Fibroblast of pulmonary artery (primary cell): ENCODE measurements at regions not wholly inside any gene's neighbourhood (a gene's known extent, or its start where the extent isn't known, plus 50 kb on each side); places are given as distances from the start of the nearest gene placed in this dataset.
"Not testable (repeated sequence)": the region's sequence is repeated elsewhere in the genome, so short reads cannot be mapped to it uniquely, and the experiment has no call there.

Experiments
- DNase-seq: peaks from one replicate; pipeline ENCODE4 v3.0.0-alpha.2; 2010; ENCODE audit warnings: low read depth
- H3K4me3 ChIP-seq: replicated peaks from 2 replicates; pipeline ENCODE4 v1.5.1; 2011; ENCODE audit warnings: low read depth, mild to moderate bottlenecking, control low read depth, low read length, moderate library complexity
- TF ChIP-seq, protein P1 (sequence below): IDR thresholded peaks from 2 replicates; pipeline ENCODE4 v1.5.1; 2011; ENCODE audit warnings: mild to moderate bottlenecking, control low read depth, low read length, inconsistent platforms; ENCODE audit errors: missing control alignments

DNA sequence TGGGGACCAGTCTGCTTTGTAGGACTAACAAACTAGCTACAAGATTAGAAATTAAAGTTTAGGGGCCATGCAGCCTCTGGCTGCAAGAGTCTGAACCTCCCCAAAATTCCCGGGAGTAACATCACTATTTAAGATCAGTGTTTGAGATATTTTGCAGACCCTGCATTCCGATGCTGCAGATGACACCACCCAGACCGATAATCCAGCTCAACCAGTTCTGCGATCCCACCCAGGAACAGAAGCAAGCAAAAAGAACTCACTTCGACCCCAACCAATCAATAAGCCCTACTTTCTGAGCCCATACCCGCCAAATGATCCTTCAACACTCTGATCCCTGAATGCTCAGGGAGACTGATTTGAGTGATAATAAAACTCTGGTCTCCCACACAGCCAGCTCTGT lies 877.8 kb downstream of the FAT4 start:
- TF ChIP-seq, protein P1, sequence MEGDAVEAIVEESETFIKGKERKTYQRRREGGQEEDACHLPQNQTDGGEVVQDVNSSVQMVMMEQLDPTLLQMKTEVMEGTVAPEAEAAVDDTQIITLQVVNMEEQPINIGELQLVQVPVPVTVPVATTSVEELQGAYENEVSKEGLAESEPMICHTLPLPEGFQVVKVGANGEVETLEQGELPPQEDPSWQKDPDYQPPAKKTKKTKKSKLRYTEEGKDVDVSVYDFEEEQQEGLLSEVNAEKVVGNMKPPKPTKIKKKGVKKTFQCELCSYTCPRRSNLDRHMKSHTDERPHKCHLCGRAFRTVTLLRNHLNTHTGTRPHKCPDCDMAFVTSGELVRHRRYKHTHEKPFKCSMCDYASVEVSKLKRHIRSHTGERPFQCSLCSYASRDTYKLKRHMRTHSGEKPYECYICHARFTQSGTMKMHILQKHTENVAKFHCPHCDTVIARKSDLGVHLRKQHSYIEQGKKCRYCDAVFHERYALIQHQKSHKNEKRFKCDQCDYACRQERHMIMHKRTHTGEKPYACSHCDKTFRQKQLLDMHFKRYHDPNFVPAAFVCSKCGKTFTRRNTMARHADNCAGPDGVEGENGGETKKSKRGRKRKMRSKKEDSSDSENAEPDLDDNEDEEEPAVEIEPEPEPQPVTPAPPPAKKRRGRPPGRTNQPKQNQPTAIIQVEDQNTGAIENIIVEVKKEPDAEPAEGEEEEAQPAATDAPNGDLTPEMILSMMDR, result no peak
- DNase-seq, result no peak
- no peak overlapping the region for H3K4me3 ChIP-seq

DNA sequence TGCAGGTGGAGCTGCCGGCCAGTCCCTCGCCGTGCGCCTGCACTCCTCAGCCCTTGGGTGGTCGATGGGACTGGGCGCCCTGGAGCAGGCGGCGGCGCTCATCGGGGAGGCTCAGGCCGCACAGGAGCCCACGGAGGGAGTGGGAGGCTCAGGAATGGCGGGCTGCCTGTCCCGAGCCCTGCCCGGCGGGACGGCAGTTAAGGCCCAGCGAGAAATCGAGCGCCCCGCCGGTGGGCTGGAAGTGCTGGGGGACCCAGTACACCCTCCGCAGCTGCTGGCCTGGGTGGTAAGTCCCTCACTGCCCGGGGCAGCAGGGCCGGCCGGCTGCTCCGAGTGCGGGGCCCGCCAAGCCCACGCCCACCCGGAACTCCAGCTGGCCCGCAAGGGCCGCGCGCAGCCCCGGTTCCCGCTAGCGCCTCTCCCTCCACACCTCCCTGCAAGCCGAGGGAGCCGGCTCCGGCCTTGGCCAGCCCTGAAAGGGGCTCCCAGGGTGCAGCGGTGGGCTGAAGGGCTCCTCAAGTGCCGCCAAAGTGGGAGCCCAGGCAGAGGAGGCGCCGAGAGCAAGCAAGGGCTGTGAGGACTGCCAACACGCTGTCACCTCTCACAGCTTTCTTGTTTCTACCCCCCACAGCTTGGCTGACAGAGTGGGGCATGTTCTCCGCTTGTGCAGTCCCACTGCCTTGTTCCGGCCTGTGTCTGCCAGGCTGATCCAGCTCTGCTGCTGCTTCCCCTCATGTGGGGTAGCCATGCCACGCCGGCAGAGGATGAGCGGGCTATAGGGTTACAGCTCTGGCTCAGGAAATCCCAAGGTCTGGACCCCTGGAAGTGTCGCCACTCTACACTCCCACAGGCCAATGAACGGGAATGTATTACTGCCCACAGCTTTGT lies 886.7 kb downstream of the FAT4 start:
- H3K4me3 ChIP-seq, DNase-seq: not testable (repeated sequence)

DNA sequence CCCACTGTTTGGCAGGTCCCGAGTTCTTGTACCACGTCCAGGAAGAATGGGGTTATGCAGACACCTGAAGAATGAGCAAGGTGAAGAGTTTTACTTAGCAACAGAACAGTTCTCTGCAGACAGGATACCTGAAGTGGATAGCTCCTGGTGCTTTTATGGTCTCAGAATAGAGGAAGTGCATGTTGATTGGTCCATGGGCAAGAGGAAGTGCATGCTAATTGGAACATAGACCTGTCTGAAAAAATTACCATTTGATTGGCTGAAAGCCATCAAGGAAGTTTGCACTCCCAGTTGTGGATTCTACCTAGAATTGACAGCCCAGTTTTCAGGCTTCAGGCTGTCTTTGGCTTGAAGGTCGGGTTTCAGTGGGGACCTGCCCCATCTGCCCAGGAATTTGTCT lies 887.5 kb downstream of the FAT4 start:
- no peak overlapping the region for H3K4me3 ChIP-seq
- TF ChIP-seq, protein P1, result no peak
- no peak for DNase-seq

DNA sequence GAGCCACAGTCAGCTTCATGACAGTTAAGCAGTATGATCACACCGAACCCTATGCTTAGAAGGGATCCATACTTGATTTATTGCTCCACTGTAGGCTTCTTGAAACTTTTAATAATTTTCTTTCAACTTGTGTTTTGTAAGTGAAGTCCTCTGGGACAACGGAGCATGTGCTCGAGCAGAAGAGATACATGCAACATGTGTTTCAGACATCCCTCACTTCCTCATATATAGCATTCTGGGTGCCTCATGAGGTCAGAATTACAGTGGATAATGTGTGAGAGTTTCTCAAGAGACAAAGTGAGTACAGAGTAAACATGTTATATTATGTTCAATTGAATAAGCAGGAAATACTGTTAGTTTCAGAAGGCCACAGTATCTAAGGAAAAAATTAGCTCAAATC lies 893.2 kb downstream of the FAT4 start:
- DNase-seq, result no peak
- TF ChIP-seq, protein P1, result no peak

DNA sequence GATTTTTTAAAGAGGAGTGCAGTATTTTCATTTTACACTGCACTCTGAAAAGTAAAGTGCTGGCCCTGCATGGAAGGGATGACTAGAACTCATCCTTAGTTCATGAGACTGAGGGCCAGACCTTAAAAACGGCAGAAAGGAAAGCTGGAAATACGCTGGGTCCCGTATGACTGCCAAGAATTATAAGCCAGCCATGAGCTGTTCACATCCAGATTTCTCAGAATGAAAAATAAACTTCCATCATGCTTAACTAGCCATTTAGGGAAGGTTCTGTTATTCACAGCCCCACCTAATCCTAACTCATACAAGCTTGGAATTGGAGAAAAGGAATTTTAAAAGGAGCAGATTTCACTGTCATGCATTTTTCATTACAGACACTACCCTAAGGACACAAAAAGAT lies 894.4 kb downstream of the FAT4 start:
- no peak for DNase-seq
- H3K4me3 ChIP-seq, result no peak overlapping the region
- TF ChIP-seq, protein P1, result no peak

More for the DNA sequence above, 893.2 kb downstream of the FAT4 start:
- no peak overlapping the region for H3K4me3 ChIP-seq

DNA sequence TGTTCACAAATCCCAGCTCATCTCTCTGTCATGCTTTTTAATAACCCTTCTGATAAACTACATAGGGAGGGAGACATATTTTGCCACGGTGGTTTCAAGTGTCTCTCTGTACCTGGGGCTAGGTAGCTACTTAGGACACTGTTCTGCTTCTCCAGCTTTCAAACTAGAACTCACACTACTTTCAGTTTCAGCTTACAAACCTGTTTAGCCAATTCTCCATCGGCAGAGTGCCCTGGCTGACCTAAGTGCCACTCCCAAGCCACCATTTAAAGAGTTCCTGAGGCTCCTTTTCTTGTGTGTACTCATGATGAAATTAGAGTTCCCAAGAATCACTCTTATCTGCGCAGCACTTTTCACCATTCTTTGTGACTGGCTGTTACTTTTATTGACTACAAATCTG lies 899.2 kb downstream of the FAT4 start:
- TF ChIP-seq, protein P1, result no peak
- no peak for DNase-seq

DNA sequence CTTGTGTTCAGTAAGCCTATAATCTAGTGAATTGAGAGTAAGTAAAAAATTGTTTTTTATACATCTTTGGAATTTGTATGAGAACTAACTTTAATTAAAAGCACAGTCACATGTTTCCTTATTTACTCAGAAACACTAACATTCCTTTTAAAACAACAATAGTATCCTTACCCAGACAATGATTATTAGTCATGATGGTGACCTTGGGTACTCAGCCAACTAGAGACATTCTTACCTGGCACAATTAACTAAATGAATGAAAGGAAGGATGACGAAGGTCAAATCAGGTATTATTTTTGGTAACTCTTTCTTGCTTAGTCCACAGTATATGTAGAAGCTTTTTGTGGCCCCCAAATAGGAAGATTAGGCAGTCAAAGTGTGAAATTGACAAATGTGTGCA lies 901.0 kb downstream of the FAT4 start:
- peak; percentile 12 for DNase-seq
- no peak overlapping the region for H3K4me3 ChIP-seq
- TF ChIP-seq, protein P1, result no peak

More for the DNA sequence above, 899.2 kb downstream of the FAT4 start:
- no peak overlapping the region for H3K4me3 ChIP-seq
